ENCODE measurements at regions not wholly inside any gene's neighbourhood (a gene's known extent, or its start where the extent isn't known, plus 50 kb on each side); places are given as distances from the start of the nearest gene placed in this dataset.
"Not testable (repeated sequence)": the region's sequence is repeated elsewhere in the genome, so short reads cannot be mapped to it uniquely, and the experiment has no call there.

DNA sequence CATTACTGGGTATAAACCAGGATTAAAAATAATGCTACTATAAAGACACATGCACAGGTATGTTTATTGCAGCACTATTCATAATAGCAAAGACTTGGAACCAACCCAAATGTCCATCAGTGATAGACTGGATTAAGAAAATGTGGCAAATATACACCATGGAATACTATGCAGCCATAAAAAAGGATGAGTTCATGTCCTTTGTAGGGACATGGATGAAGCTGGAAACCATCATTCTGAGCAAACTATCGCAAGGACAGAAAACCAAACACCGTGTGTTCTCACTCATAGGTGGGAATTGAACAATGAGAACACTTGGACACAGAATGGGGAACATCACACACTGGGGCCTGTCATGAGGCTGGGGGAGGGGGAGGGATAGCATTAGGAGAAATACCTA lies 233.4 kb upstream of the PRSS16 start:
- TF ChIP-seq FOXK2 (IDR thresholded peaks at IDR 0.05); TARDBP (IDR thresholded peaks at IDR 0.05); SUZ12 (IDR thresholded peaks at IDR 0.05); HDGF (IDR thresholded peaks at IDR 0.05; ENCODE audit: borderline replicate concordance); SP1 (IDR thresholded peaks at IDR 0.05); FOXM1 (IDR thresholded peaks at IDR 0.05; ENCODE audit: borderline replicate concordance): not testable (repeated sequence)
- TF ChIP-seq, protein P1, sequence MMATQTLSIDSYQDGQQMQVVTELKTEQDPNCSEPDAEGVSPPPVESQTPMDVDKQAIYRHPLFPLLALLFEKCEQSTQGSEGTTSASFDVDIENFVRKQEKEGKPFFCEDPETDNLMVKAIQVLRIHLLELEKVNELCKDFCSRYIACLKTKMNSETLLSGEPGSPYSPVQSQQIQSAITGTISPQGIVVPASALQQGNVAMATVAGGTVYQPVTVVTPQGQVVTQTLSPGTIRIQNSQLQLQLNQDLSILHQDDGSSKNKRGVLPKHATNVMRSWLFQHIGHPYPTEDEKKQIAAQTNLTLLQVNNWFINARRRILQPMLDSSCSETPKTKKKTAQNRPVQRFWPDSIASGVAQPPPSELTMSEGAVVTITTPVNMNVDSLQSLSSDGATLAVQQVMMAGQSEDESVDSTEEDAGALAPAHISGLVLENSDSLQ (IDR thresholded peaks at IDR 0.05): not testable (repeated sequence)
